ENCODE measurements at regions not wholly inside any gene's neighbourhood (a gene's known extent, or its start where the extent isn't known, plus 50 kb on each side); places are given as distances from the start of the nearest gene placed in this dataset.

DNA sequence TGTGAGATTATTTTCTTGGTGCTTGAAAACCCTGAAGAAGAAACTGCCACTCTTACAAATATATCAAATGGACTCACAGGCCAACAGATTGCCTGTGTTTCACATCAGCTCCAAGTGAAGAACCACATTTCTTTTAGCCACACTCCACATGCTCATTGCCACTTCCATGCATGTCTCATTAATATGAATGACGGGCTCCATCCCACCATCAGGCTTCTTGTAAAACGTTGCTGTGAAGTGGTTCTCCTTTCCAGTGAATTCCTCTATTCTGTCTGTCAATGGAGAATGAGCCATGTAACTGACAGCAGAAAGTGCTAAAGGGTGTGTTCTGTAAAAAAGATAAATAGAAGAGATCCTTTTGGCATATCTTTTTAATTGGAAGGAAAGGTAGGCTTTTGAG, 188.2 kb upstream of the RMST start:
- DNase-seq (ENCODE audit: low read depth in 3 of 3) = no peak

DNA sequence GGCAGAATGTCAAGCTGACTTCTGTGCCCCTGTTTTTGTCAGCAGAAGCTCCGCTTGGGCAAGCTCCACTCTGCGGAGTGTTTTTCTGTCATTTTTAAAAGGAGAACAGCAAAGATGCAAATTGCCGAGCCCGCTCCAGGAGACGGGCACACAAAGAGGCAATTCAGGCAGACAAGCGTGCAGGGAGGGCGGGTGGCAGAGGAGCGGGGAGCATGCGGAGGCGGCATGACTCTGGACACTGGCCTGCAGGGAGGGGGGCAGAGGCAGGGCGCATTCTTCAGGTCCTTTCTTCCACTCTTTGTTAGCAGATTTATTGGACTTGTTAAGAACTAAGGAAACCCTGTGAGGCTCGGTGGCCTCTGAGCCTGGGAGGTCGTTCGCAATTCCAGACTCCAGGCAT, 187.3 kb upstream of the RMST start:
- no peak for DNase-seq (ENCODE audit: low read depth in 3 of 3)

DNA sequence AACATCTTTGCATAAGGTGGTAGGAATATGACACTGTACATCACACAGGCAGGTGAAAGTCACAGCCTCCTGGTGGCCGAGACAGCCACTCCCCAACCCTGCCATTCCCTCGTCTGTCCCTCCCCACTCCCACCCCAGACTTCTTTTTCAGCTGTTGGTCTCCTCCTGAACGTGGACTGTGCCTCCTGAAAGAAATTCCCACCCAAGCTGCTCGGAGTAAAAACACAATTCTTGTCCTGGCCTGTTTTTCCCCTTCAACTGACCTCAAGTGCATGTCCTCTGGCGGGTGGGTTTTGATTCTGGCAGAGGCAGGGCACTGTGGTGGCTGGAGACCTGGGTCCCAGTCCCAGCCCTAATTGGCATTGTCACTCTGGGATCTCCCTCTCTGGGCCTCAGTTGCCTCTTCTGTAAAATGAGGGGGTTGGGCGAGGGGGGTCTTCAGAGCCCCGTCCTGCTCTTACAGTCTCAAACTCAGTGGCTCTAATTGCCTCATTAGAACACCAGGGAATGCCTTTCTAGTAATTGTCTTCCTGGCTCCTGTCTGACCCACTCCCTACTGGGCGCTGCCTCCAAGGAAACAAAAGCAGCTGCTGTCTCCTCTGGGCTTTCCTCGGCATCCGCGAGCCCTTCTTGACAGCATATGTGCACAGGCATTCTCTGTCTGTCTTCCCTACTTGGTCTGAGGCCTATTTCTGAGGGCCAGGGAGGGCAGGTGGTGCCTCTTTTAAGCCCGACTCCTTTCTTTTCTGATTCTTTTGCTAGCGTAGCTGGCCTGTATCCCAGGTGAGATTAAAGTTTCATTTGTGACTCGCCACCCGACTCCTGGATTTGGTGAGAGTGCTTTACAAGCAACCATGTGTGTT, 186.6 kb upstream of the RMST start:
- DNase-seq (ENCODE audit: low read depth in 3 of 3) = no peak

DNA sequence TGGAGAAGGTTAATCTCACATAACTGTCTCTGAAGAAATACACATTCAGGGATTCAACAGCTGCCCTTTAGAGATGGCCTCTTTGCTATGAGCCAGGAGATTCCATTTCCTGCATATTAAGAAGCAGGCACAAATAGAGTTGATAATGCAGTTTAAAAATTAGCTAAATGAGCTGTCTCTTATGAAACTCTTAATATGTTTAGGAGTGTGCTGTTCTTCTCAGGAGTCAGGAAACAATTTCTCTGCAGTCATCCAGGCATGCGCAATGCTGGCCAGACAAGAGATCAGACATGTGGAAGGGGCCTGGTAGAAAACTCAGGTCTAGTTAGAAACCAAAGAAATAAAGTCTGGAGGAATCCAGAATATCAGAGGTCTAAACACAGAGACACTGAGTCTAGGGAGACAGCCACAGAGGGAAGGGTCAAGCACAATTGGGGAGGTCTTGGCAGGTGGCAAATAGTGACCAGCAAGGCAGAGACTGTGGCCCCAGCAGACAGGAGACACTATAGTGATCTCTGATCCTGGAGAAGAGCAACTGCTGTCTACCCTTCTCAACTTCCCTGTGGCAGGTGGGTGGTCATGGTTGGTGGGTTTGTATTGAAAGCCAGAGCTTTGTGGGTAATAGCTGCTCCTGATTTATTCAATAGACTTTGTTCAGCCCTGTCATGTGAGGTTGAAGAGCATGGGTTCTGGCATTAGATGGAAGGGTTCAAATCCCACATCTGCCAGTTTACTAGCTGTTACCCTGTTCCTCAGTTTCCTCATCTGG, 185.8 kb upstream of the RMST start:
- no peak for DNase-seq (ENCODE audit: low read depth in 3 of 3)

DNA sequence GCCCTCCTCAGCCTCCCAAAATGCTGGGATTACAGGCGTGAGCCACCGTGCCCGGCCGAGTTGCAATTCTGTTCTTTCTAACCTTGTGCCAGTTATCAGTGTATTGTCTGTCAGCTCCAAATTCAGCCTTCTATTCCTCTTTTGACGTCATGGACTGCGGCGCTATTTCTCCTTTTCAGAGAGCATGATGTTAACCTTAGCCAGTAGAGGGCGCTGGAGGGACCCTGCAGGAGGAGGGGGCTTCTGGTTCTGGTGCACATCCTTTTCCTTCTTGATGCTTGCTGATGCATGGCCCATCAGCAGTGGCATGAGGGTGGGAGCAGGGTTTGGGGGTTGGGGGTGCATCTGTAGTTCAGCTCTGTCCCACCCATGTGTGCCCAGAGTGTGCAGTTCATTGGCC, 179.3 kb upstream of the RMST start:
- no peak for DNase-seq (ENCODE audit: low read depth in 3 of 3)

DNA sequence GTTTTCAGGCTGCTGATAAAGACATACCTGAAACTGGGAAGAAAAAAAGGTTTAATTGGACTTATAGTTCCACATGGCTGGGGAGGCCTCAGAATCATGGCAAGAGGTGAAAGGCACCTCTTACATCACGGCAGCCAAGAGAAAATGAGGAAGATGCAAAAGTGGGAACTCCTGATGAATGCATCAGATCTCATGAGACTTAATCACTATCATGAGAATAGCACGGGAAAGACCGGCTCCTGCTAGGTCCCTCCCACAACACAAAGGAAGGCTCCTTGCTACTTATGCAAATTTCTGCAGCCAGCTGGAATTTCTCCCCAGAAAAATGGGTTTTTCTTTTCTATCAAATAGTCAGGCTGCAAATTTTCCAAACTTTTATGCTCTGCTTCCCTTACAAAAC, 174.1 kb upstream of the RMST start:
- DNase-seq (ENCODE audit: low read depth in 3 of 3) = no peak

DNA sequence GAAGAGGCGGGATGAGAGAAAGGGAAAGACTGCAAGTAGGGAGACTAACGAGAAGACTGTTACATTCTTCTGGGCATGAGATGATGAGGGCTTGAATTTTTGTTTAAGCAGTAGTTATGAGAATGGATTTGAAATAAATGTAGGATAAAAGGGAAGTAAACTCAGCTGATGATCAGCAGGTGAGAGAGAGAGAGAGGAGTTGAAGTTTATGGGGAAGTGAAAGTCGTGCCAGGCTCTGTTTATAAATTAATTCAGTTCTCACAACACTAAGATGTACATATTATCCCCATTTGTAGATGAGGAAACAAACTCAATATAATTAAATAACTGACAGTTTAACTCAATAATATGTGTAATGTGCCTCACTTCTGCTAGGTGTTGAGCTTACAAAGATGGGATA, 170.0 kb upstream of the RMST start:
- no peak for DNase-seq (ENCODE audit: low read depth in 3 of 3)

DNA sequence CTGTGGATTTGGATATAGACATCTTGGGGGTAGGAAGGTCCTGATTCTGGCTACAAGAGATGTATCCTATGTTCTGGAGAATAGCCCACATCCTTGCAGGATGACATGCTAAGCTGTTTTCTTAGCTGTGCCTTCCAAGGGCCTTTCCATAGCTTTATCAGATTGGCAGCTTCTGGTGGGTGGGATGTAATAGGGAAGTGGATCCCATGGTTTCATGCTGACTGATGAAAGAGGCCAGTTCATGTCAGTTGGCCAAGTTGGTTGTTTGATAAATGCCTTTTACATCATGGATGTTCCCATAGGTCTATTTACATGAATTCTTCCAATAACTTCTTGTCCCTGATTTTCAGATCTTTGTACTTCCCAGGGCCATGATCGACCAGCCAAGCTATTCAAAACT, 169.1 kb upstream of the RMST start:
- DNase-seq (ENCODE audit: low read depth in 3 of 3) = no peak

DNA sequence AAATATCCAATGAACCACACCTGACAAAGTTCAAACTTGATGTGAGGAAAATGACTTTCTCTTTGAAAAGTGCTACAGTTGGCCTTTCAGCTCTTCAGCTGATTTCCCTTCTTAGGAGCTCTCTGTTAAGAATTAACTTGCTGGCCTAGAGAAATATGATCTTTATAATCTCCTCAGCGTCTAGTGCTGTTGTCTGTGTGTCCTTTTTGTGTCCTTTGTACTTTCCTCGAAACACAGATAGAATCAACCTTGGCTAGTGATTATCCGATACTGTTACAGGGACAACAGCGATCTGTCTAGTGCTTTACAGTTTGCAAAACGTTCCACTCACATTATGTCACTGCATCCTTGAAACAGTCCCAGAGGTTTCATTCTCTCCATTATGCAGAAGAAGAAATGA, 162.8 kb upstream of the RMST start:
- DNase-seq (ENCODE audit: low read depth in 3 of 3) = no peak

DNA sequence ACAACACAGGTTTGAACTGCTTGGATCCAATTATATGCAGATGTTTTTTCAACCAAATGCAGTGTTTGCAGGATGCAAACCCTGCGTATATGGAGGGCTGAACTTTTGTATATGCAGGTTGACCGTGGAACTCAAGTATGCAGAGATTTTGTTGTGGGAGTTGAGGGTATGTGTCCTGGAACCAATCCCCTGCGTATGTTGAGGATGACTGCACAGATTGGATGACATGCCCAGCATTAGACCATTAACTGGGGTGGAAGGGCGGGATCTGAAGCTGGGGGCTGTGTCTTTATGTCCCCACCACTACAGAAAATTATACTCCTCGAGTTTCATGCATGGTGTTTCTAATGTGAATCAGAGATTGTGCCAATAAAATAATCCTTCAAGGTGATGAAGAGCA, 162.2 kb upstream of the RMST start:
- no peak for DNase-seq (ENCODE audit: low read depth in 3 of 3)

DNA sequence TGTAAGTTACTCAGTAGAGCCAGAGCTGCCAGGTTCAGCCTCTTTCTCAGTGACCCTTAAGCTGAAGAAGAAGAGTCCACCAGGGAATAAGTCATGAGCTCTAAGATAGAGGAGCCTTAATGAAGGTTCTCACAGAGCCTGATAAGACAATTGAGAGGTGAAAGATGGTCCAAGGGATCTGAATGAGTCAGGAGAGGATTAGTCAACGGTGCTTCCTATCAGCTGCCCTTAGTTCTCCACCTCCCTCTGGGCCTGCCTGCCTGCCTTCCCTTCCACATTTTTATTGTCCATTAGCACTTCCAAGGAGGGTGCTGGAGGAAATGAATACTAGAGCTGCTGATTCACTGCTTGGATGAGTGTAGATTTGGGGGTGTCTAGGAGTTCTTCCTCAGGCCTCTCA, 161.7 kb upstream of the RMST start:
- no peak for DNase-seq (ENCODE audit: low read depth in 3 of 3)

DNA sequence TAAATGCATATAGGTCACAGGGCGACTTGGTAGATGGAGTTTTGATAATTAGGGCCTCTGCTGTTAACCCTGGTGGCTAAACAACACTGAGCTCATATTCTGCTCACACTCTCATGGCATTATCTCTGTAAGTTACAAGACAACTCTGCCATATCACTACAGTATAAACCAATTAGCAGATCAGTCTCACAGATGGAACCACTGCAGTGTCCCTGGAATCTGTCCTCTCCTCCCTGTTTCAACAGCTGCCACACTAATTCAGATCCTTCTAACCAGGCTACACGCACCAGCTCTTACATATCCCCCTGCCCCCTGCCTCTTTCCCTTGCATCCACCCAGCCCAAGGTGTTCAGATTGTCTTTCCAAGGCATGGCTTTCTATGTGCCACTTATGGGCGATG, 161.0 kb upstream of the RMST start:
- DNase-seq (ENCODE audit: low read depth in 3 of 3) = no peak

DNA sequence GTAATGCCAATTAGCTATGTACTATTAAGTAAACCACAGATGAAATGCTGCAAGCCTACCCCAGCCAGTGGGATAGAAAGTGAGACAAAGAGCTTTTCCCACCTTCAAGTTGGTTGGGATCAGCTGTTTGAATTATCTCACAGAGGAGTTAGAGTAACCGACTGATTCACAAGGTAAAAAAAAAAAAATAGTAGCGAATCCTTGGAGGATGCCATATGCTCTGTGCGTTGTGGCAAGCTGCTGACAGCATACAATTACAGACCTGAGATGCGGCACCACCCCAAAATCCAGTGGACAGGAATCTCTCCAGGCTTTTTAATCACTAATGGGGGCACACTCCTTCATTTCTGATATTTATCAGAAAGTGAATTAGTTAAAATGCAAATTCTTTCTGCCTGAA, 157.0 kb upstream of the RMST start:
- DNase-seq (ENCODE audit: low read depth in 3 of 3) = no peak

DNA sequence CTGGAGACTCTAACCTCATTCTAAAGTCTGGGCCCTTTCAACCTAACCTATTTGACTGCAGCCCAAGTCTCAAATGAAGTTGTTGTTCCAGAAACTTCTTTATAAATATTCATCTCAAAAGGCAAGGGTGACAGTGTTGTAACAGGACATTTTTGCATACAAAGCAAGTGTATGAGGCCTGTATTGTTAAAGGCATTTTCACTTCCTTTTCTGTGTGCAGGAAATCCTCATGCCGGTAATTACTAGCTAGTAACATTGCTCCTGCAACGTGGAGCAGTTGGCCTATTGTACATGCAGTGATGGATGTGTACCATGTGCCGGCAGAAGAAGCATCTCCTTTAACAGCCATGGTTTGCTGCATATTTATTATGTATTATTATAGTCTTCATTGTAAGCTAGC, 156.5 kb upstream of the RMST start:
- DNase-seq (ENCODE audit: low read depth in 3 of 3) = no peak

DNA sequence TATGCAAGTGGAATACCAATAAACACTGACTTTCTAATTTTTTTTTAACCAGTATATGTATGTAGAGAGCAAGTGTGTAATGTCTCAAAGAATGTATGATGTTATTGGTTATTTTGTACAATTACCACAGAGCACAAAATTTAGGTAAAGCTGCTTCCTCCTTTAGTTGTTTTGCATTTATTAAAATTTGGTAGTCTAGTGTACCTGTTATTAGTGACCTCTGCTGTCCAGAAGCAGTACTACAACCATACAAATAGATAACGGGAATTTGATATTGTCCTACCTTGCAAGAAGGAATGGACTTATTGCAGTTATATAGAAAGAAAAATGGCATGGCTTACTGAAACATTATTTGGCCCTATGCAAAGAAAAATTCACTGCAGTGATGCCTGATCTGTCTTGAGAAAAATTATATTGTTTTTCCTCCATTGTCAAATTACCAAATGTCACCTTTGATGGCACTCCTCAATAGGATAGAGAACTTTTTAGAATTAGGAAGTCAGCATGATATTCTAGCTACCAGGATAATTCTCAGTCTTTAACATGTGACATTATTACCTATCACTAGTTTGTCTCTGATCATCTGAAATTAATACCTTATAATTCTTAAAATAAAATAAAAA, 153.9 kb upstream of the RMST start:
- peak in 1 of 3 experiments; percentile 16 for DNase-seq (ENCODE audit: low read depth in 3 of 3)

DNA sequence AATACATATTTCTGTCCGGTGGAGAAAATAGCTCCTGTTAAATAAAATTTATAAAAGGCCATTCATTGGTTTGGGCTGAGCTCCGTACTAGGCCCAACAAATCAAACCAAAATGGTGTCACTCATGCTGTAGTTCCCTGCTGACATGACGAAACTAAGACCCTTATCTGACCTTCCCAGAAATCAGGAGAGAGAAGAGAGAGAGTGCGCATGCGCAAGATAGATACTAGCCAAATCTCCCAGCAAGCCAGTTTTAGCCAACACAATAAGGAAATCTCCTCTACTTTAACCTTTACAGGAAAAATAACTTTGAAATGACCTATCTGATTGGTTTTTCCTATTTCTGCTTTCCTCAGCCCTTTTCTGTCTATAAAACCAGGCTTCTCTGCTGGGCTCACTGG, 152.7 kb upstream of the RMST start:
- DNase-seq (ENCODE audit: low read depth in 3 of 3) = no peak

DNA sequence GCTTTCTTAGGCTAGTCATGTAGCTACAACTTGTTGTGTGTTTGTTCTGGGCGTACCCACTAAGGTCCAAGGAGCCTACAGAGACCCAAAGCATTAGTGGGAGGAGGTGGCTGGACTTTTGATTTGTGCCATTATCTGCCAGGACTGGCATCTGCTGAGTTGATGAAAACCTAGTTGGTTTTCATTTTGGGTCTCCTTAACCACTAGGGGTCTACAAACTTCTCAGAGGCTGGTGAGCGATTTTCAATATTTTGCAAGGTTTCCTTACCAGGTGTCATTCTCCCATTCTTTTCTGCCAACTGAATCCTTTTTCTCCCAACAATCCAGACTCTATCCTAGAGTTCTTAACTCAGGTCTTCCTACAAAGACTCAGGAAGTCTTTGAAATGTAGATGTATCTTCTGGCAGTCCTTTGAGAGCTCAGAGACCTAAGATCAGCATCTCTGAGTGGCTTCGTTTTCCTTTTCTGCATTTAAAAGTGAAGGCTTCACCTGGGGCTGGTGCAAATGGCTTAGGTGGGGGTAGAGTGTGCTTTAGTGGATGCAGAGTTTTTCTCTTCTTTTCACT, 150.0 kb upstream of the RMST start:
- DNase-seq (ENCODE audit: low read depth in 3 of 3) = no peak

DNA sequence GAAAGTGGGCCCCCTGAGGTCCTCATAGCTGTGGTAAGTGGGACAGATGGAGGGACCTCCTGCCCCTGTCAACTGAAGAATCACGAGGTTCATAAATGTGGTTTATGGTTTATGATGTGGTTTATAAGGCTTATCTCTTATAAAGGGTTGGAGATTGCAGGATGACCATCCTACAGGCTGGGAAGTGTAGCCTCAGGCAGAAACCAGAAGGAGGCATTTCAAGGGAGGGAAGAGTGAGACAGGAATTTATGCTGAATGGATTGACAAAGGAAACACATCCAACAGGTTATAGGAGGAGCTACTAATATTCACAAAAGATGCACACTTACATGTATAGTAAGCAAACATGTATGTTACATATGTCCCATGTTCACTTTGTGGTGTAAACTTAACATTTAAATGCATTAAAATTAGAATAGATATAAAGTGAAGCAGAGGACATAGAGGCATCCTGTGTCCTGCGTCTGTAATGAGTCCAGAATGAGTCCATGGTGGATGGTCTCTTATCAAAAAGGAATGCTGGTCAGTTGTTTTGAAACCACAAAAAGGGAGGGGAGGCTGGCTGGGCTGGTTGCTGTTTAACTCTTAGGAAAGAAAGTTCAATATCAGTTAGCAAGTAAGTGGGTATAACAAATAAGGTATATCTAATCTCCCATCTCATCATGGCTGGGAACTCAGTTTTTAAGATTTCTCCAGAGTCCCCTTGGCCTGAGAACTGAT, 149.0 kb upstream of the RMST start:
- DNase-seq (ENCODE audit: low read depth in 3 of 3) = no peak

DNA sequence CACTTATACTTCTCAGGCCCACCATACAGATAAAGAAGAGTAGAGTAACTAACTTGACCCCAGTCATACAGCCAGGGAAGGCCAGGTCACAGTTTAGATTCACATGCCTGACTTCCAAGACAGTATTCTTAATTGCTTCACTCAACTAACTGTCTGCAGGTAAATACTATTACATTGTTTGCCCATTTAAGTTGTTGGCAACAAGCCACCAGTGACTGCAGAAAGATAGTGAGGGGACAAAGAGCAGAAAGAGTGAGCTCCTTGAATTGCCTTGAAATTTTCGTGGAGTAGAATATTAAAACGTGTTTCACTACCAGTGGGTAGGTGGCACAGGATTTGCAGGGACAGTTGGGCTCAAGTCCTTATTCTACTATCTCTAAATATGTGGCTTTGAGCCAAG, 146.3 kb upstream of the RMST start:
- no peak for DNase-seq (ENCODE audit: low read depth in 3 of 3)

DNA sequence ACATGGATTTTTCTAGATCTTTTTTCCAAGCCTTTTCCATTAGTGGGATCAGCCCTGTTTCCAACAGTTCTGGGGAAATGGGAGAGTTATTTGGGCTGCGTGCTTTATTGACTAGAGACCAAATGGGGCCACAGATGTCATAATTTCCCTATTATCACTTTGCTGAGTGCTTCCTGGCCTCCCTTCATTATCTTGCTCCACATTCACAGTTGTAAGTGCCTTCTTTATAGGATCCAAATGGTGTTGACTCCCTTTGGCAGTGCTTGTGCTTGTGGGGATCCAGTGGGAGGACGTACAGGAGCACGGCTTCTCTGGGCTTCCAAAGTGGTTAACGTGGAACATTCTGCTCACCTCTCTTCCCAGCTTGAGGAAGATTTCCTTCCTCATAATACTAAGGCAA, 141.0 kb upstream of the RMST start:
- DNase-seq (ENCODE audit: low read depth in 3 of 3) = no peak

DNA sequence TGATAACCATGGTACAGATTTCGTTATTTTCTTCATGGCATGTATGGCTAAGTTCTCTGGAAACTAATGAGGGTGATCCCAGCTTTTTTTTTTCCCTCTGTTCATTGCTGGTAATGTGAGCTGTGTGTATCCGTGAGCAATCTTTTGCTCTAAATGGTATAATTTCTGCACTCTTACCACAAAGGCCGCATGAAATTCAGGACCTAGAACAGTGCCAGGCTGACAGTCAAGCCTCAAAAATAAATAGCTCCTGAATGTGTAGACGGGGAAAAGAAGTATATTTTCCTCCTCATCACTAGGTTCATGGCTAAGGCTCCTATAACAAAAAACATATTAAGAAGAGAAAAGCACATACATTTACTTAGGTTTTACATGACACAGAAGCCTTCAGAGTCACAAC, 140.2 kb upstream of the RMST start:
- DNase-seq (ENCODE audit: low read depth in 3 of 3) = no peak

DNA sequence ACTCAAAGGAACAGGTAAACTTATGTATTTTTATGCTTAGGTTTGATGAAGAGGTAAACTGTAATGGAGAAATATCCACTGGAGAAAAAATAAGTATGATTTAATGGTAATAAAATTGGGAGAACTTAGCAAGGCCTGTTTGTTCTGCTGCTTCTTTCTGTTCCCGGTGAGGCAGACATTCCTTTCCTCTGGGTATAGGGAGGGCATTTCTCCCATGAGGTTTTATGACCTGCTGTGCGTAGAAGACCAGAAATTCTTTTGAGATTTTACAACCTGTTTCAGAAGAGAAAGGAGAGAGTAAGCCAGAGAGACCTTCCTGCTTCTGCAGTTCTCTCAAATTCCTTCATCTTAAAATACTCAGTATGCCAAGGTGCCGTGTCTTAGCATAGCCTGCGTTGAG, 139.4 kb upstream of the RMST start:
- DNase-seq (ENCODE audit: low read depth in 3 of 3) = no peak
